ENCODE measurements at regions not wholly inside any gene's neighbourhood (a gene's known extent, or its start where the extent isn't known, plus 50 kb on each side); places are given as distances from the start of the nearest gene placed in this dataset.

DNA sequence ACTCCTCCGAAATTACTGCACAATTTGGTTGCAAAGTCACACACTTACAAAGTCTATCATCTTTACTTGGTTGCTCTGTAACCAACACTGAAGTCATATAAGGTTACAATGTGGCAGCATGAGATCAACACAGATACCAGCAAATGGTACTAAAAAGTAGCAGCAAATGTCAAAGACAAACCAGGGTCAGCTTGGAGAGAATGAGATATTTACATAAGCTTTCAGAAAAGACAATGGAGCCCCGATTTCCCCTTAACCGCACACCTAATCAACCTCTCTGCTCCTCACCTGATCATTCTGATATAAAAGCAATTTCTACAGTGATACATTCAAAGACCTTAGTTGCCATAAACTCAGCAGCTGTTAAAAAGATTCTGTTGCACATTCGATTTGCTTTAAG, 76.4 kb upstream of the FOXN3 start:
- TF ChIP-seq, protein P1, sequence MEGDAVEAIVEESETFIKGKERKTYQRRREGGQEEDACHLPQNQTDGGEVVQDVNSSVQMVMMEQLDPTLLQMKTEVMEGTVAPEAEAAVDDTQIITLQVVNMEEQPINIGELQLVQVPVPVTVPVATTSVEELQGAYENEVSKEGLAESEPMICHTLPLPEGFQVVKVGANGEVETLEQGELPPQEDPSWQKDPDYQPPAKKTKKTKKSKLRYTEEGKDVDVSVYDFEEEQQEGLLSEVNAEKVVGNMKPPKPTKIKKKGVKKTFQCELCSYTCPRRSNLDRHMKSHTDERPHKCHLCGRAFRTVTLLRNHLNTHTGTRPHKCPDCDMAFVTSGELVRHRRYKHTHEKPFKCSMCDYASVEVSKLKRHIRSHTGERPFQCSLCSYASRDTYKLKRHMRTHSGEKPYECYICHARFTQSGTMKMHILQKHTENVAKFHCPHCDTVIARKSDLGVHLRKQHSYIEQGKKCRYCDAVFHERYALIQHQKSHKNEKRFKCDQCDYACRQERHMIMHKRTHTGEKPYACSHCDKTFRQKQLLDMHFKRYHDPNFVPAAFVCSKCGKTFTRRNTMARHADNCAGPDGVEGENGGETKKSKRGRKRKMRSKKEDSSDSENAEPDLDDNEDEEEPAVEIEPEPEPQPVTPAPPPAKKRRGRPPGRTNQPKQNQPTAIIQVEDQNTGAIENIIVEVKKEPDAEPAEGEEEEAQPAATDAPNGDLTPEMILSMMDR (IDR thresholded peaks at IDR 0.05; ENCODE audit: low read depth, low read length, poor library complexity, severe bottlenecking), result no peak
- TF ChIP-seq EZH2phosphoT487 (IDR thresholded peaks at IDR 0.05; ENCODE audit: borderline replicate concordance, low read length), result no peak

Measured in DOHH2 (cell line).